ENCODE measurements at regions not wholly inside any gene's neighbourhood (a gene's known extent, or its start where the extent isn't known, plus 50 kb on each side); places are given as distances from the start of the nearest gene placed in this dataset.

DNA sequence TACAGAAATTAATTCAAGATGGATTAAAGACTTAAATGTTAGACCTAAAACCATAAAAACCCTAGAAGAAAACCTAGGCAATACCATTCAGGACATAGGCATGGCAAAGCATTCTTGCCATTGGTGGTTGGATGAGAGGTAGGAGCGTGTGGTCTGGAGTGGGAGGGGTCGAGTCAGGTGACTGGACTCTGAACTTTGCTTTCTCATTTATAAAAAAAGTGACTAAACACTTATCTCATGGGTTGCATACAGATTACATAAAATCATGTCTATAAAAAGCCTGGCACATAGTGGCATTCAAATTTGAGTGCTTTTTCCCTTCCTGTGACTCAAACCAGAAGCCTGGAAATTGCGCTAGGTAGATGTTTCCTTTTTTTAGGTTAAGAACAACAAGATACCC lies 159.7 kb upstream of the SHISA6 start:
- DNase-seq (ENCODE audit: low spot score), result no peak

DNA sequence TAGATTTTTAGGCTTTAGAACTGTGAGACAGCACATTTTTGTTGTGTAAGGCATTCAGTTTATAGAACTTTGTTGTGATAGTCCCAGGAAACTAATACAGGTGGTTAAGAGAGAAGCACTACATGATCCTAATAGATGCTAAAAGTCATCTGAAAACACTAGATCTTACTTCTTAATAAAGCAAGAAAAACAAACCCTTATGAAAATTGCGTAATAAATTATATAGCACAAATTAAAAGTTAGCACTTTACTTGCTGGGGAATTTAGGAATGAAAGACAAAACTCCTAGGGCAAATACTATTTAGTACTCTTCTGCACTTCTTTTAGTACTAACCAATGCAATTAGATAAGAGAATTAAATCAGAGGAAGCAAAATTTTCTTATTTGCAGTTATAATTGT lies 163.3 kb upstream of the SHISA6 start:
- DNase-seq (ENCODE audit: low spot score), result no peak

DNA sequence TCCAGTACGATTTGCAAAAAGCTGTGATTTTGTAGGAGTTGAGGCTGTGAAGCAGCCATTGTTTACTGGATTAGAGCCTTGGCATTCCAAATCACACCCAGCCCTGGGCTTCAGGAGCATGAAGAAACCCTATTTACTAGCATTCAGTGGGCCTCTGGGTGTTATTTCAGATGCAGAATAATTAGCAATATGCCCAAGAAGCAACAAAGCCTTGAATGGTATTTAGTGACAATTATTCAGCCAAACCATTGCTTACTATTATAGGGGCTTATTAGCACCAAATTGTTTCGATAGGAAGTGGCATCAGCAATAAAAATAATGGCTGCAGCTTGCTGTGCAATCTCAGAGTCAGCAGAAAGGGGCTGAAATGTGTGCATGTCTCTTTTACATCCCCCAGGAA lies 166.6 kb upstream of the SHISA6 start:
- DNase-seq (ENCODE audit: low spot score), result no peak

DNA sequence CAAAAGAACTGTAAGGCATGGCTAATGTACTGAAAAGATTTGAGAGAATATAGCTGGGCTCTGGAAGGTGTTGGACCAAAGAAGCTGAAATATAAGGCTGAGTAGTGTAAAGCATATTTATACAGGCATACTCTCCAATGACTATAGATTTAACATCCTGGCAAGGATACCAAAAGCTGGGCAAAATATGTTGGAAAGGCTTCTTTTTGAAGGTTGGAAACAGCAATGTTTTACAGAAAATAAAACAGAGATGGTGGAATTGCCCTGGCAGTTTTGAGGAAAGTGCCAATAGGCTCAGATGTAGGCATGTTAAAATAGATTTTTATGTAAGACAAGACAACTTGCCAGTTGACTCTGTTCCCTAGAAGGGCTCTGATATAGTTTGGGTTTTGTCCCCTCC lies 184.1 kb upstream of the SHISA6 start:
- no peak for DNase-seq (ENCODE audit: low spot score)

DNA sequence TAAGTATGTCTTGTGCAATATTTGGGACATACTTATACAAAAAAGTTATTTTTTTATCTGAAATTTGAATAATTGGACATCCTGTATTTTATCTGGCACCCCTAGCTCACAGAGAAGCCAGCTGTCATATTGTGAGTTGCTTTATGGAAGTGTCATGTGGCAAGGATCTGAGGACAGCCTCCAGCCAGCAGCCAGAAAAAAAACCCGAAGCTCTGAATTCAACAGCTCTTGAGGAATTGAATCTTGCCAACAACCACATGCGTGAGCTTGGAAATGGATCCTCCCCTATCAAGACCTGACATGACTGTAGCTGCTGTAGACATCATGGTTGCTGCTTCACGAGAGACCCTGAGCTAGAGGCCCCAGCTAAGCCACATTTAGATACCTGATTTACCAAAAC lies 187.2 kb upstream of the SHISA6 start:
- no peak for DNase-seq (ENCODE audit: low spot score)

DNA sequence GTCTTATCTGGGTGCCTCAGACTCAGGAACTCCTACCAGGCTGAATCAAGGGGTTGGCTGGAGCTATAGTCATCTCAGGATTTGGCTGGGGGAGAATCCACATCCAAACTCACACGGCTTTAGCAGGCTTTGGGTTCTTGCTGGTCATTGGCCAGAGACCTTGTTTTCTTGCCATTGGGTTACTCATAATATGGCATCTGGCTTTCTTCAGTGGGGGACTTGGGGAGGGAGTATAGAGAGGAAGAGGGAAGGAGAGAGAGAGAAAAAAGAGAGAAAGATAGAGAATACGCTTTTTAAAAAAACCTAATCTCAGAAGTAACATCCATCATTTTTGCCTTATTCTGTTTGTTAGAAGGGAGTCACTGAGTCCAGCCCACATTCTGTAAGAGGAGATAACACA lies 191.5 kb upstream of the SHISA6 start:
- DNase-seq (ENCODE audit: low spot score), result no peak

DNA sequence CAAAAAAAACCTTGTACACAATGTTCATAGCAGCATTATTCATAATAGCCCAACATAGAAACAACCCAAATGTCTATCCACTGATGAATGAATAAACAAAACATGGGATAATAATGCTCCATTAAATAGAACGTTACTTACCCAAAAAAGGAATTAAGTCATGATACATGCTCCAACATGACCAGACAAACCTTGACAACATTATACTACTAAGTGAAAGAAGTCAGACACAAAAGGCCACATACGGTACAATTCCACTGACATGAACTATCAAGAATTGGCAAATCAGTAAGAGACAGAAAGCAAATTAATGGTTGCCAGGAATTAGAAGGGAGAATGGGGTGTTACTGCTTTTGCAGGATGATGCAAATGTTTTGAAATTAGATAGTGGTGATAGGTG lies 193.8 kb upstream of the SHISA6 start:
- DNase-seq (ENCODE audit: low spot score), result no peak

DNA sequence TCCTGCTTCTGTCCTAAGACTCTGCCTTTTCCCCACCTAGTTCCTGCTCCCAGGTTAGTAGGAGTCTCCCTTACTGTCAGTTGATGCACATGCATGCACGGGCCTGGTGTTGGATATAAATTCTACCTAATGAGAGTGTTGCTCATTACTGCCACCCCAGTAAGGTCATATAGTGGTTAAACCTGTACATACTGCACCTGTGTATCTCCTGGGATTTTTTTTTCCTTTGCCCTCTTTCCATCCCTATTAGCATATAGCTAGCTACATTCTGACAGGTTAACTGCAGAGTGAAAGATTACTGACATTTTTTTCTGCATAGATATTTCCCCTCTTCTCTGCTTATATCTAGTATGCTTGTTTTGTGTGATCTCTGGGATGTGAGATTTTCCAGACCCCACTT lies 201.5 kb upstream of the PIRT start:
- no peak for DNase-seq (ENCODE audit: low spot score)

DNA sequence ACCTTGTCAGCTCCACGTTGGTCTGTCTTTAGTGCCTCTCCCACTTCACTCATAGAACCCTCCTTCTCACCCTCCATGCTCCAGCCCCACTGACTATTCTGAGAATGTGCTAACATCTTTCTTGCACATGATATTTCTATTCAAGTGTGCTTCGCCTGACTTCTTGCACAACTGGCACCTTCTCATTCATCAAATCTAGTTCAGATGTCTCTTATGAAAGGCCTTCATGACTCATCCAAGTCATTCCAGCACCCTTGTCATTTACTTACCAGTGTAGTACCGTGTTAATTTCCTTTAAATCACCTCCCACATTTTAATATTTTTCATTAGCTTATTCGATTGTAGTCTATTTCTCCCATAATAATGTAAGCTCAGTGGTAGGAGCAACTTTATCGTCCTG lies 197.8 kb upstream of the PIRT start:
- no peak for DNase-seq (ENCODE audit: low spot score)

DNA sequence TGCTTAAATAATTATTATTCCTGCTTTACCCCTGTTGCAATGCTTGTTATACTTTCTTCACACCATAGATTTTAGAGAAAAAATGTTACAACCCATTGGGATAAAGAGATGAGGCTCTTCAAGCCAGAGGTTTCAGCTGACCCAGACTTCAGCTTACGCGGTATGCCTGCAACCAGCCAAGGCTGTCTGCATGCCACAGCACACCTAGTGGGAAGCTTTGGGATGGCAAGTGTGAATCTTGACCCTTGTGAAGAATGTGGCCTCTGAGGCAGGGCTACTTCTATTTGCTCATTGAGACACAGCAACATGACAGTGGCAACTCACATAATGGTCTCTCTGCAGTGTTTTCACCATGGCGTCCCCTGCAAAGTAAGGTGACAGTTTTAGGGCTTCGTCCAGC lies 193.9 kb upstream of the PIRT start:
- no peak for DNase-seq (ENCODE audit: low spot score)

DNA sequence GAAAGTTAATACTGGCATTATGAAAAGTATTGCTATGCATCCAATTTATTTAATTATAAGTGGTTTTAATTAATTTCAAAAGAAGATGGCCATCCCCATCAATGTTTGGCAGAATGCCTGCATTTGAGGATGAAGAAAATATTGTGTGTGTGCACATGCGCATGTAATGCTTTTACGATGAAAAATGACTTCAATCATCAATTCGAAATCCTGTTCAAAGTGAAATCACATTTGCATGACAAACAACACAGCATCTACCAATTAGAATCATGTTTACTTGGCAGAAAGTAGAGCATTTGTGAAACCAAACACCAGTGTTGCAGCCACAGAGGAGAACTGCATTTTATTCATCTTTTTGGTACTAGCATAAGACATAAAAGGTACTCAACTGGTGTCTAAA lies 191.9 kb upstream of the PIRT start:
- DNase-seq (ENCODE audit: low spot score), result no peak

DNA sequence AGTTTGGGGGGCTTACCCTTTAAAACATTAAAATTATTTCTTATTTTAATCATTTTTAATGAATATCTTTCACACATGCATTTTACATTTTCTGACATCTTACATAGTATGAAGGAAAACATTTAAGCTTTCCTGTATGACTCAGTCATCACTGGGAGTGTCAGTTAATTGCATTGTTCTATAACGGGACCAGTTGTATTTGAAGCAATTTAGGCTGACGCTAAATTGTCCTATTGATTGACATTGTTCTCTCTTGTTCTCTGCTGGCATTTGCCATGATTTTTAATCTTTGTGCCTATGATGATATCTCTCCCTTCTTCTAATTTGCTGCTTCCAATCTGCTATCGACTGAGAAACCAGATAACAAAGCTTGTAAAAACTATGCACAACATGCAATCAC lies 190.5 kb upstream of the PIRT start:
- DNase-seq (ENCODE audit: low spot score), result no peak

DNA sequence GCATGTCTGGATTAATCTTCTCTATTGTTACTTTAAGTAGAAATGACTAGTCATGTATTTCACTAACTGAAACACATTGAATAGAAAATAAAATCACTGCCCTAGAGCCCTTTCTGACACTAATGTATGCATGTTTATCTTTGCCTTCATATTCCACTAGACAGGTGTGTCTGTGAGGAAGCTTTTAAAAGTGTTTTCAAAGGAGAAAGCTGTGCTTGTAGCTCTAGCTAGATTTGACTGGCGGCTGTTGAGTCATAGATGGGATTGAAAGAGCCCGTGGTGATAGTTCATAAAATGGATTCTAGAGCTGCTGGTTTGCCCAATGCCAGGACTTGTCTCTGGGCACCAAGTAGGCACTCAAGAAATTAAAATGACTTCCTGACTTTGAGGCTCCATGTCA lies 189.0 kb upstream of the PIRT start:
- DNase-seq (ENCODE audit: low spot score), result no peak

DNA sequence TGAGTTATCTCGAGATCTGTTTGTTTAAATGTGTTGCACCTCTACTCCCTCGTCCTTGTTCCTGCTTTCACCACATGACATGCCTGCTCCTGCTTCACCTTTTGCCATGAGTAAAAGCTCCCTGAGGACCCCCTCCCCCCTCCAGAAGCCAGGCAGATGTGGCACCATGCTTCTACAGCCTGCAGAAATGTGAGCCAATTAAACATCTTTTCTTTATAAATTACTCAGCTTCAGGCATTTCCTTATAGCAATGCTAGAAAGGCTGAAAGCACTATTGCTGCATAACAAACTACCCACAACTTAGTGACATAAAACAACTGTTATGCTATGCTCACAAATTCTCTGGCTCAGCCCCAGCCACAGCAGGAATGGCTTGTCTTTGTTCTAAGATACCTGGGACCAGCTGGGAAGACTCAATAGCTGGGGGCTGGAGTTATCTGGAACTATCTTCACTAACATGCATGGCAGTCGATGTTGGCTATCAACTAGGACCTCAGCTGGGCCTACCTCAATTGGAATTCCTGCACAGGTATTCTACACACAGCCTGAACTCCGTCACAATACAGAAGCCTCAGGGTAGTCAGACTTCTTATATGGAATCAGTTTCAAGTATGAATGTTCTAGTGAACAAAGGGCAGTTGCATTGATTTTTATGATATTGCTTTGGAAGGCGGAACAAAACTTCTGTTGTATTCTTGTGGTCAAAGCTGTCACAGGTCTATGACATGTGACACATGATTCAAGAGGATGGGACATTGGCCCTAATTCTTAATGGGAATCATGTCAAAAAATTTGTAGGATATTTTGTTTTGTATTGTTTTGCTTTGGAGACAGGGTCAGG lies 186.0 kb upstream of the PIRT start:
- DNase-seq (ENCODE audit: low spot score), result no peak

DNA sequence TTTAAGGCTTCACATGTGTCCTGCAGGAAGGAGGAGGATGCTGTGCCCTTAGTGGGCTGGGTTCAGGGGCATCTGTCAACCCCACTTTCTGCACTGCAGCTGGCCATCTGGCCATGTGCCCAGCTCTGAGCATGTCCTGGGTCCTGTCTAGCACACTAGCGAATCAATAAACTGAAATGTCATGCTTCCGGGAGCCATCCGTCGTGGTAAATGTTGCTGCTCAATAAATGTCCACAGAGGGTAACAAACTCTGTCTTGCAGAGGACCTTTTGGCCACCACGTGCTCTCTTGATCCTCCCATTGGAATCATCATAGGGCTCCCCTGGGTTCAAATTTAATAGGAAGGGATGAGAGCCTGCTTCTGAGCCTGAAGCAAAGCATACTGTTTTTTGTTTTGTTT lies 168.6 kb upstream of the PIRT start:
- DNase-seq (ENCODE audit: low spot score), result no peak

DNA sequence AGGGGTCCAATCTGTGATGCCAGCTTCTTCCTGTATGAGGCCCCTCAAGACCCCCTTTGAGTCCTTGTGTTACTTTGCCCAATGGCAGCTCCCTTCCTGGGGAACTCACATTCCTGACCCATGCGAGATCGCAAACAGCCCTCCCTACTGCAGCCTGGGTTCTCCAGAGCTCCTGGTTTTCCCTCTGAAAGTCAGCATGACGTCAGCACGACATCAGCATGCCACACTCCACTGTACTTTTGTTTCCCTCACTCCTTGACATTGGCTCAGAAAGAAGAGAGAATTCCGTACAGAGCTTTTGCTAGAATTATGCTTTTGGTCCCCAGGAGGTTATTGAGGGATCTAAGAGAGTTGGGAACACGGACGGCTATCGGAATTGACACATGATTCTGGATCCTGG lies 168.1 kb upstream of the PIRT start:
- DNase-seq (ENCODE audit: low spot score), result no peak

DNA sequence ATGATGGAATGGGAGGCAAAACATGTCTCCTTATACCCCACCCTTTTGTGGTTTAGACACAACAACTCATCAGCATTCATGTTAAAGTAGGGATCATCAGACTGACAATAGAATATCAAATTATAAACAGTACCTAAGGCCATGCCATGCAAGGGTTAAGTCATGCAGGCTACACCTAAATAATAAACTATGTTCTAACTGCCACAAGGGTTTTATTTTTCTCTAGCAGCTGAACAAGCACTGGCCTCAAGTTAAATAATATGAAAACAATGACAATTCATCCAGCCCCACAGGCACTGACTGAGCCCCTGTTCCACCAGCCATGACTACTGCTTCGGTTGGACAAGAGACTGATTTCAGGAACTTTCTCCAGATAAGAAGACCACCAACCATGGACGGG lies 164.5 kb upstream of the PIRT start:
- no peak for DNase-seq (ENCODE audit: low spot score)

DNA sequence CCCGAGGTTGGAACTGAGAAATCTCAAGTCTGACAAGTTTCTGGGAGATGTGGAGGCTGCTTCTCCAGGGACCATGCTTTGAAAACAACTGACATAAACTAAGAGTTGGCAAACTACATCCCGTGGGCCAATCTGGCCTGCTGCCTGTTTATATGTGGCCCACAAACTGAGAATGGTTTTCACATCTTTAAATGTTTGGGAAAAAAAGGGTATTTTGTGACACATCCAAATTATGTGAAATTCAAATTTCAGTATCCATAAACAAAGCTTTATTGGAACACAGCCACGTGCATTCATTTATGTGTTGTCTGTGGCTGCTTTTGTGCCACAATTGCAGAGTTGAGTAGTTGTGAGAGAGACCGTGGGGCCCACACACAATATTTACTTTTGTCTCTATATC lies 163.8 kb upstream of the PIRT start:
- DNase-seq (ENCODE audit: low spot score), result no peak

DNA sequence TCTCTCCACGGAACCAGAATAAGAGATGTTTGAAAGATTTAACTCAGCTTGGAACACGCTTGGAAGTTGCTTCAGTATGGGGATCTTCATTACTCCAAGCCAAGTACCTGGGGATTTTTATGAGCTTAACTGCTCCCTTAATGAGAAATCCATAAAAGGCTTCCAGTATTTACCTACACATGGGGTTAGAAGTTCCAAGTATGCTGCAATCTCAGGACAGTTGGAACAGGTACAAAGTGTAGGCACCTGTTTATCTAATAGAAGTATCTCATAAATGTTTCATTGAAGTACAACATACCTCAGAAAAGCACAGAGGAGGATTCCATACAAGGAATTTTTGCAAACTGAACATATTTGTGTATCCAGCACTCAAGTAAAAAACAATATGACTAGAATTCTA lies 161.6 kb upstream of the PIRT start:
- no peak for DNase-seq (ENCODE audit: low spot score)

DNA sequence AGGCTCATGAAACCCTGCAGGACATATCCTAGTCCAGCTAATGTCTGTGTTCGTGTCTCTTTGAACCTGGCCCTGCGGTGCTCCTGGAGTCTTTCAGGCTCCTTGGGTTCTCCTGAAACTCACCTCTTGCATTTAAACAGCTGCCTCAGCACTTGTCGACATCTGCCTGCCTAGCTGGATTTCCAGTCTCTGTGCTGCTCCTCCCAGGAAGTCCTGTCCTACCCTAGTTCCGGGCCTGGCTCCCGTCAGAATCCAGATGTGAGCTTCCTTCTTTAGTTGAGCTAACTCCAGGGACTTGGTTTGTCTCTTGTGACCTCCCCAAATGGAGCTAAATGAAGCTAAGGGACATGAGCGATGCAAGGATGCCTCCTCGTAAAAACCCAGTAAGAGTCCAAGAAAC lies 155.2 kb upstream of the PIRT start:
- DNase-seq (ENCODE audit: low spot score), result no peak

DNA sequence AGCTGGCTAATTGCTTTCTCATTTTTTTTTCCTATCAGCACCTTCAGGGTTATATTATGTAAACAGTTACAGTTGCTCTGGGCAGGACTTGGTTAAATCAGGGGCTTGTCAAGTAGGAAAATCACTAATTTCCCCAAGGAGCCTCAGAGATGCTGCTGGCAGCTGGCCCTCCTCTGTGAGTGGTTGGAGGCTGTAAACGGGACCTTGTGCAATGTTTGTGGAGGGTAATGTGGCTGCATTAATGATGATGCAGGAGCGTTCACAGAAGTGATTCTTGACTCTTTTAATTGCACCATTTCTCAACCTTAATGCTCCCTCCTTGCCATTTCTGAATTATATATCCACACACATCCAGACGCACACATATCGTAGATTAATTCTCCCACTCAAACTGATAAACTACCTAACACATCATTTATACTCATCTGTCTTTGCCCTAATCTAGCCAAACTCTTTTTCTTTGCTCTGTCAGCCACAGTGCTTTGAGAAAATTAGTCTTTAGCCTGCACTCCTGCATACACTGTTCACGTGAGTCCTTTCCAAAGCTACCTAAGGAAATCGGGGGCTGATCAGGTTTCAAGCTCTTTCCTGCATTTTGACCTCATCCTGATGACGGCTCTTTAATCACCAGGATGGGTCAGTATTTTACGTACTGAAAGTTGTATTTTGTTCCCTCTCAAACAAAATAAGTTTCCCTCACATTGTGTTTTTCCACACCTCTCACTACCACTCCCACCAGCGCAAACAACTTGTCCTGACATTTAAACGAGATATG lies 154.4 kb upstream of the PIRT start:
- DNase-seq (ENCODE audit: low spot score), result no peak

DNA sequence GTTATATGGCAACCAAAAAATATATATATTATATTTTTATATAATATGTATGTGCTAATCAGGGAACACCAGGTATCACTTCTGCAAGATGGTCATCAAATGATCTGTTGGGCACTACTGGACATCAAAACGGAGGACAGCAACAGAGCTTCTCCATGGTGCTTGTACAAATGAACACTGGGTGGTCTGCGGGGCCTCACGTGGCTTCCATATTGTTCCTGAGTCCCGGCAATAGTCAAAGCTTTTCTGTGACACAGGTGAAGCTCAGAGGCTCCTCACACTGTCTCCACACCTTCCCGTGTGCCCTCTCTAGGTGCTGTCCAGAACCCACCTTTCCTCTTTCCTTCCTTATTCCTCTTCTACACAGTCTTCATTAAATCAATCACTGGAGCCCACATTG lies 149.9 kb upstream of the PIRT start:
- DNase-seq (ENCODE audit: low spot score), result no peak

DNA sequence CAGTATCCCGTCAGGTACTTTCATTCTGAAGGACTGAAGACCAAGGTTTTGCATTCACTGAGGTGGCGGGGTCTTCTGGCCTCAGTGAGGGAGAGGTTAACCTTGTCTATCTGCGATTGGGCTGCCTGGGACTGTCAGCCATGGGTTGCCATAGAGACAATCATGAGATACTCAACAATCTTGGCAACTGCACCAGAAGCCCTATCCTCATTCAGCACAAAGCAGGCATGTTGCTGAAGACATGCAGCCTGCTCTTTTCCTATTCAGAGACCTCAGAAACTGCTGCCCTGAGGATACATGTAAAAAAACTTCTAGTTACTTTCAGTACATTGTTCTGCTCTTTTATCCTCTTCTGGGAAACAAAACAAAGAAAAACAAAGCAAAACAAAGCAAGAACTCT lies 146.3 kb upstream of the PIRT start:
- DNase-seq (ENCODE audit: low spot score), result no peak

DNA sequence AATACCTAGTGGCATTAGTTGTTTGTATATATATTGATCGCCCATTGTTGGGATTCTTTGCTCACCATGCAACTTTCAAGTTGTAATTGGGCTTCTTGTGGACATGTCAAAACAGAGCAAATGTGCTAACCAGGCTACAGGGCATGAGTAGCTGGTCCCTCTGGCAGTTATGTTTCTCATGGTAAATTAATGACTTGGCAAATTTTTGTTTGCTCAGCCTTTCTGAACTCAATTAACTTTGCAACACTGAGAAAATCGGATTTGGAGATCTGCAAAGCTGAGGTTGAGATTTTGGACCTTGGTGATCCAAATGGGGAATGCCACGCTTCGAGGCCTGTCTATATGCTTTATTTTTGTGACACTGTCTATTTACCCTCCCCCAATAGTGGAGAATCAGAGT lies 138.5 kb upstream of the PIRT start:
- DNase-seq (ENCODE audit: low spot score), result no peak

Measured in globus pallidus (tissue), 1 donor.